Body of pancreas (tissue), 4 donors: ENCODE measurements at regions not wholly inside any gene's neighbourhood (a gene's known extent, or its start where the extent isn't known, plus 50 kb on each side); places are given as distances from the start of the nearest gene placed in this dataset.

Experiments used
- ATAC-seq: fragments of 150-250 bp; one replicate; pipeline ENCODE4 v1.9.1; 2016
- DNase-seq, 4 donors: peaks; one replicate each; pipeline ENCODE4 v3.0.0-alpha.2; 2019
- H3K27ac ChIP-seq, 4 donors: fragments of 200-600 bp; sonication (generic); 1 replicate in 3 of 4; 2 replicates in 1 of 4; pipeline versions ENCODE4 v1.5.1 to v1.6.1; 2016 to 2019; ENCODE audit warnings: mild to moderate bottlenecking in 1 of 4, mixed read lengths in 1 of 4, moderate library complexity in 1 of 4
- H3K27me3 ChIP-seq, 2 donors: fragments of 200-600 bp; sonication (generic); one replicate each; pipeline ENCODE4 v1.6.0; 2016; ENCODE audit warnings: mild to moderate bottlenecking in 1 of 2
- H3K36me3 ChIP-seq, 2 donors: fragments of 200-600 bp; sonication (generic); replicated peaks in 1 of 2; 2 replicates each; pipeline ENCODE4 v1.5.1; 2016; ENCODE audit warnings: low read depth in 2 of 2; ENCODE audit not compliant: insufficient read depth in 1 of 2
- H3K4me1 ChIP-seq: fragments of 200-600 bp; sonication (generic); one replicate; pipeline ENCODE4 v1.6.0; 2016
- H3K4me3 ChIP-seq, 2 donors: fragments of 200-600 bp; sonication (generic); 1 replicate in 1 of 2; 2 replicates in 1 of 2; pipeline ENCODE4 v1.5.1; 2016 to 2019
- H3K9me3 ChIP-seq, 3 donors: fragments of 200-600 bp; sonication (generic); 1 replicate in 2 of 3; 2 replicates in 1 of 3; pipeline ENCODE4 v1.5.1; 2016
- POLR2A ChIP-seq, 3 donors: fragments of 450-650 bp; IDR thresholded peaks; one replicate each; pipeline ENCODE4 v1.6.1; 2016; ENCODE audit warnings: antibody characterized with exemption in 3 of 3, mild to moderate bottlenecking in 2 of 3
- WGBS, 2 donors: methylation state at CpG; one replicate each; pipeline ENCODE4 v1.1.5; 2017; 5-methylcytosine and 5-hydroxymethylcytosine counted together
- intact Hi-C: fragments of 100-400 bp; cut with DNase I; formaldehyde crosslinking; loops from one replicate; pipeline ENCODE4 v1.15.1; 2023
- TF ChIP-seq, protein P1 (sequence below), 7 experiments: fragments of 450-650 bp in 4 of 7; fragments of 200-600 bp in 3 of 7; sonication (generic) in 3 of 7; IDR thresholded peaks; one replicate each; pipeline ENCODE4 v1.5.1; 2016 to 2019; ENCODE audit warnings: antibody characterized with exemption in 7 of 7

GRCh38 chr20:54849741-54850140 lies 374.3 kb downstream of the DOK5 start:
- H3K9me3 ChIP-seq, result no peaks in the 10 kb centered on the region
- no peaks in the 10 kb centered on the region for H3K27me3 ChIP-seq
- TF ChIP-seq POLR2A (IDR thresholded peaks at IDR 0.05), result no peak
- TF ChIP-seq, protein P1, sequence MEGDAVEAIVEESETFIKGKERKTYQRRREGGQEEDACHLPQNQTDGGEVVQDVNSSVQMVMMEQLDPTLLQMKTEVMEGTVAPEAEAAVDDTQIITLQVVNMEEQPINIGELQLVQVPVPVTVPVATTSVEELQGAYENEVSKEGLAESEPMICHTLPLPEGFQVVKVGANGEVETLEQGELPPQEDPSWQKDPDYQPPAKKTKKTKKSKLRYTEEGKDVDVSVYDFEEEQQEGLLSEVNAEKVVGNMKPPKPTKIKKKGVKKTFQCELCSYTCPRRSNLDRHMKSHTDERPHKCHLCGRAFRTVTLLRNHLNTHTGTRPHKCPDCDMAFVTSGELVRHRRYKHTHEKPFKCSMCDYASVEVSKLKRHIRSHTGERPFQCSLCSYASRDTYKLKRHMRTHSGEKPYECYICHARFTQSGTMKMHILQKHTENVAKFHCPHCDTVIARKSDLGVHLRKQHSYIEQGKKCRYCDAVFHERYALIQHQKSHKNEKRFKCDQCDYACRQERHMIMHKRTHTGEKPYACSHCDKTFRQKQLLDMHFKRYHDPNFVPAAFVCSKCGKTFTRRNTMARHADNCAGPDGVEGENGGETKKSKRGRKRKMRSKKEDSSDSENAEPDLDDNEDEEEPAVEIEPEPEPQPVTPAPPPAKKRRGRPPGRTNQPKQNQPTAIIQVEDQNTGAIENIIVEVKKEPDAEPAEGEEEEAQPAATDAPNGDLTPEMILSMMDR (IDR thresholded peaks at IDR 0.05), result no peak
- no peak for DNase-seq
- H3K36me3 ChIP-seq, result no peaks in the 10 kb centered on the region
- no peaks in the 10 kb centered on the region for H3K4me1 ChIP-seq
- 49 to 51% methylated on average over 3 of the region's 3 CpGs for WGBS, 2 donors
- no peak overlapping the region for H3K4me3 ChIP-seq
- intact Hi-C loops, result no loop called here
- no peak overlapping the region for H3K27ac ChIP-seq
- ATAC-seq, result no peak

GRCh38 chr20:54848984-54849538 lies 373.7 kb downstream of the DOK5 start:
- H3K27me3 ChIP-seq, result no peaks in the 10 kb centered on the region
- ATAC-seq, result no peak
- DNase-seq, result no peak
- TF ChIP-seq POLR2A (IDR thresholded peaks at IDR 0.05), result no peak
- TF ChIP-seq, protein P1 (IDR thresholded peaks at IDR 0.05), result no peak
- WGBS, 2 donors, result 71 to 85% methylated on average over 2 of the region's 2 CpGs
- no peaks in the 10 kb centered on the region for H3K4me1 ChIP-seq
- H3K36me3 ChIP-seq, result no peaks in the 10 kb centered on the region
- intact Hi-C loops, result no loop called here
- no peak overlapping the region for H3K27ac ChIP-seq
- no peak overlapping the region for H3K4me3 ChIP-seq
- no peaks in the 10 kb centered on the region for H3K9me3 ChIP-seq

DNA sequence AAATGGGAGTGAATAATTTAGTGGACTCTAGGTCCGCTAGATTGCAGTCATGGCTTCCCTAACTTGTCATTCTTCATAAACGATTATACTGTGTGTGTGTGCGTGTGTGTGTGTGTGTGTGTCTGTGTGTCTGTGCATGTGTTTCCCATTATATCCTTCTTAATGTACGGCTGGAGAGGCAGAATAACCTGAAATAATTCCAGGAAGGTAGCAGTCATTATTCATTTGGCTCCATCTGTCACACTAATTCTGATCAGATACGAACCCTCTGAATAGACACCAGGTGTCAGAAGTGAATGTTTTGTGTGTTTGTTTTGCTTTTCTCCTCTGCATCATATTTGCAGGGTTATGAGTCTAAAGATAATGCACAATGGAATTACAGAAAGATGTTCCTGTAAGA lies 372.9 kb downstream of the DOK5 start:
- Histone ChIP-seq H3K36me3 (no peaks in the 10 kb centered on the region), H3K4me3 (no peak overlapping the region), H3K27me3 (no peaks in the 10 kb centered on the region), H3K9me3 (no peaks in the 10 kb centered on the region), H3K27ac (no peak overlapping the region), H3K4me1 (no peaks in the 10 kb centered on the region)
- TF ChIP-seq POLR2A (IDR thresholded peaks at IDR 0.05), result no peak
- TF ChIP-seq, protein P1 (IDR thresholded peaks at IDR 0.05), result no peak
- DNase-seq, result no peak
- intact Hi-C loops, result no loop called here
- no peak for ATAC-seq
- 47 to 56% methylated on average over 5 of the region's 5 CpGs for WGBS, 2 donors

- Histone ChIP-seq H3K27me3 (no peaks in the 10 kb centered on the region), H3K36me3 (no peaks in the 10 kb centered on the region), H3K4me3 (no peak overlapping the region), H3K9me3 (no peaks in the 10 kb centered on the region), H3K27ac (no peak overlapping the region), H3K4me1 (no peaks in the 10 kb centered on the region)
- TF ChIP-seq, protein P1 (IDR thresholded peaks at IDR 0.05), result no peak
- TF ChIP-seq POLR2A (IDR thresholded peaks at IDR 0.05), result no peak
- intact Hi-C loops, result no loop called here
- 81 to 83% methylated on average over 4 of the region's 4 CpGs for WGBS, 2 donors
- ATAC-seq, result no peak
- DNase-seq, result no peak
Observed at GRCh38 chr20:54846948-54847347, 371.6 kb downstream of the DOK5 start.

DNA sequence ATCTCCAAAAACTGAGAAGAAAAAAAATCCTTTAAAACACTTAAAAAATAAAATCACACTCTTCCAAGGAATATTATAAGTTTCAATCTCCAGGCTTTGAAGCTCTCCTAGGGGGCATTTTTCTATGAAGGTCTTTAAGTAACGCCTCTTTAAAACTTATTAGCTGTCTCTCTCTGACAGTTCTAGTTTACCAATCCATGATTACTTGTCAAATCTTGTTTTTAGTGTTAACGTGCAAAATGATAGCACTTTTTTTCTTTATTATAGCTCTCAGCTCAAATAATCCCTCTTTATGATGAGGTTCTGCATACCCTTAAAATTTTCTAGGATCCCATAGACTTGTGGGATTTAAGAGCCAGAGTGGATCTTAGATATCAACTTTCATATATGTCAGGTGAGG lies 369.0 kb downstream of the DOK5 start:
- H3K9me3 ChIP-seq, result no peaks in the 10 kb centered on the region
- no peaks in the 10 kb centered on the region for H3K36me3 ChIP-seq
- no peaks in the 10 kb centered on the region for H3K4me1 ChIP-seq
- no peak for DNase-seq
- no peaks in the 10 kb centered on the region for H3K27me3 ChIP-seq
- intact Hi-C loops, result no loop called here
- WGBS, 2 donors, result 48 to 55% methylated on average over 2 of the region's 2 CpGs
- TF ChIP-seq POLR2A (IDR thresholded peaks at IDR 0.05), result no peak
- no peak overlapping the region for H3K27ac ChIP-seq
- no peak for ATAC-seq
- no peak overlapping the region for H3K4me3 ChIP-seq
